GM12873 (cell line): ENCODE measurements at regions not wholly inside any gene's neighbourhood (a gene's known extent, or its start where the extent isn't known, plus 50 kb on each side); places are given as distances from the start of the nearest gene placed in this dataset.

Experiments
- TF ChIP-seq, protein P1 (sequence below): IDR thresholded peaks from 2 replicates; pipeline ENCODE4 v1.5.1; 2012; ENCODE audit warnings: low read depth, mild to moderate bottlenecking, moderate library complexity, low read length, control low read depth; ENCODE audit not compliant: insufficient read depth; ENCODE audit errors: missing control alignments

- TF ChIP-seq, protein P1, sequence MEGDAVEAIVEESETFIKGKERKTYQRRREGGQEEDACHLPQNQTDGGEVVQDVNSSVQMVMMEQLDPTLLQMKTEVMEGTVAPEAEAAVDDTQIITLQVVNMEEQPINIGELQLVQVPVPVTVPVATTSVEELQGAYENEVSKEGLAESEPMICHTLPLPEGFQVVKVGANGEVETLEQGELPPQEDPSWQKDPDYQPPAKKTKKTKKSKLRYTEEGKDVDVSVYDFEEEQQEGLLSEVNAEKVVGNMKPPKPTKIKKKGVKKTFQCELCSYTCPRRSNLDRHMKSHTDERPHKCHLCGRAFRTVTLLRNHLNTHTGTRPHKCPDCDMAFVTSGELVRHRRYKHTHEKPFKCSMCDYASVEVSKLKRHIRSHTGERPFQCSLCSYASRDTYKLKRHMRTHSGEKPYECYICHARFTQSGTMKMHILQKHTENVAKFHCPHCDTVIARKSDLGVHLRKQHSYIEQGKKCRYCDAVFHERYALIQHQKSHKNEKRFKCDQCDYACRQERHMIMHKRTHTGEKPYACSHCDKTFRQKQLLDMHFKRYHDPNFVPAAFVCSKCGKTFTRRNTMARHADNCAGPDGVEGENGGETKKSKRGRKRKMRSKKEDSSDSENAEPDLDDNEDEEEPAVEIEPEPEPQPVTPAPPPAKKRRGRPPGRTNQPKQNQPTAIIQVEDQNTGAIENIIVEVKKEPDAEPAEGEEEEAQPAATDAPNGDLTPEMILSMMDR = no peak
Measured at GRCh38 chr4:44019721-44020120, 428.9 kb downstream of the KCTD8 start.

GRCh38 chr4:44025376-44026020 lies 423.1 kb downstream of the KCTD8 start:
- TF ChIP-seq, protein P1 = no peak

DNA sequence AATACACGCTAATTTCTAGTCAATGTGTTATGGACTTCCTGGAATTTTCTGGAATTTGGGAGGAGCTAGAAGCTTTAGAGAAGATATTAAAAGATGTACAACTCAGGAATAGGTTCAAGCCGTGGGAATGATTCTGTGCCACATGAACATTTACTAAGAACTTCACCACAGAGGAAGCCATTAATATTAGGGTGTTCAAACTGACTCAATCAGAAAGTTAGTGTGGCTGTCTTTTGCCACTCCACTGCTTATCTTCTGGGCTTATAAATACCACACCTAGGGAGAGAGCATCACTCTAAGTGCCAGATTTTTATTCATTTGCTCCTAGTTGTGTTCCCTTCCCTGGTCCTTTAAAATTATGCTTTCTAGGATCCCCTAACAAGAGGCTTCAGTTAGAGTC lies 409.8 kb downstream of the KCTD8 start:
- TF ChIP-seq, protein P1 = no peak

- TF ChIP-seq, protein P1 = no peak
Measured at GRCh38 chr4:44046491-44046890, 402.1 kb downstream of the KCTD8 start.

- TF ChIP-seq, protein P1 = no peak
Measured at GRCh38 chr4:44056721-44057151, 391.9 kb downstream of the KCTD8 start.

- TF ChIP-seq, protein P1 = no peak
Measured at GRCh38 chr4:44070843-44071242, 377.8 kb downstream of the KCTD8 start.

- TF ChIP-seq, protein P1 = no peak
Measured at GRCh38 chr4:44071959-44072955, 376.4 kb downstream of the KCTD8 start.
